ENCODE measurements at regions not wholly inside any gene's neighbourhood (a gene's known extent, or its start where the extent isn't known, plus 50 kb on each side); places are given as distances from the start of the nearest gene placed in this dataset.

- no peak for DNase-seq (ENCODE audit: low spot score)
These were observed 372.8 kb upstream of the TBL1XR1 start for GRCh38 chr3:177569875-177570657.

DNA sequence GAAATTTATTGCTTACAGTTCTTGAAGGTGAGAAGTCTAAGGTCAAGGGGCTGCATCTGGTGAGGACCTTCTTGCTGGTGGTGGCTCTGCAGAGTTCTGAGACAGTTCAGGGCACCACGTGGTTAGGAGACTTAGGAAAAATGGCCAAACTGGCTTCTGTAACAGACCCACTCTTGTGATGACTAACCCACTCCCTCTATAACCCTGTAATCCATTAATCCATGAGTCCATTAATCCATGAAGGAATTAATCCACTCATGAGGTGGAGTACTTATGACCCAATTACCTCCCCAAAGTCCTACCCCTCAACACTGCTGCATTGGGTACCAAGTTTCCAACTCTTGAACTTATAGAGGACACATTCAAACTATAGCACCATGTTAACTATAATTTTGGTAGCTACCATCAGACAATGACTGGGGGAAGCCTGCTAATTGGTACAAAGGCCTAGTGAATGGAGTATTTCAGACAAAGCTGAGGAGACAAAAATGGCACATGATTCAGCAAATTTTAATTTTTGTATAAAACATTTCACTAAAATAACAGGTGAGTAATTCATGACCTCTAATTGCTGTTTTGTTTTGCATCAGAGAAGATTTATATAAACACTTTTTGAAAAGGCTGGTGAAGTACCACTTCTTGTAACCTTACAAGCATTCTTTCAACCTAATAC, 374.1 kb upstream of the TBL1XR1 start:
- no peak for DNase-seq (ENCODE audit: low spot score)

DNA sequence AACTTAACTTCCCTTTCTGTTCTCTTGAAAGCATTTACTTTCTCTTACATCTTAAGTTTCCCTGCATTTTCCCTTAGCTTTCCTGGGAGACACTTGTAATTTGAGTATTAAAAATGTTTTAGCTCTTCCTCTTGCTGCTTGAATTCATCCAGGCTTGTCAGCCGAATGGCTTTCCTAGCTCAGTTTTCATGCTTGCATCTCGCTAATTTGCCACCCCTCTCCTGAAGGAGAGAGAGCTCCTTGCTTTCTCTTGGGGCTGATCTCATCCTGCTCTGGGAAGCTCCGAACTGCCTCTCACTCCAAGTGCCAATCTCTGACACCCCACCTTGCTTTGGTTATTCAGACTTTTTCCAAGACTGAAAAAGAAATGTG, 374.6 kb upstream of the TBL1XR1 start:
- DNase-seq (ENCODE audit: low spot score): no peak

DNA sequence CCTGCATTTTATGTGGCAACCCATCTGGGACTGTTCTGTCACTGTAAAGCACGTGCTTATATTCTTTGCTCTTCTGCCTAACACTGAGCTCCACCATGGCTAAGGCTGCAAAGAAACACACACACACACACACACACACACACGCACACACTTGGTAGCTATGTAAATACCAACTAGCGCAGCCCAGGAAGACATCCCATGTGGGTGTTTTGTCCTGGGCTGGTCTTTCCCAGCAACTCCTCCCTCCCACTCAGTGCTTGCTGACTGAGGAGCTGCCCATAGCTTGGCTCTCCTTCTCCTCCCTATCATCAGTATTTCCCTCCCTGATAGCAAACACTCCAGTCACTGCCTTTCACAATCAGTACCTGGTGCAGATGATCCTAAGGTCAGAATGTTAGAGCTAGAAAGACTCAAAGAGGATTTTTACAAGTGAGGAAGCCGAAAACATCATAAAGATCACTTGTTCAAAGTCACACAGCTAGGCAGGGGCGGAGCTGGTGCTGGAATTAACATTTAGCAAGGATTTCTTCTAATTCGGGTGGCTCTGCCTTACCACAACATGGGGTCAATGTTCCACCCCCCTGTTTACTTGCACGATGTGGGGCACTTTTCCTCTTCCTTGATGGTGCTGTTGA, 377.1 kb upstream of the TBL1XR1 start:
- DNase-seq (ENCODE audit: low spot score): no peak

GRCh38 chr3:177576746-177577145, 379.5 kb upstream of the TBL1XR1 start:
- no peak for DNase-seq (ENCODE audit: low spot score)

DNA sequence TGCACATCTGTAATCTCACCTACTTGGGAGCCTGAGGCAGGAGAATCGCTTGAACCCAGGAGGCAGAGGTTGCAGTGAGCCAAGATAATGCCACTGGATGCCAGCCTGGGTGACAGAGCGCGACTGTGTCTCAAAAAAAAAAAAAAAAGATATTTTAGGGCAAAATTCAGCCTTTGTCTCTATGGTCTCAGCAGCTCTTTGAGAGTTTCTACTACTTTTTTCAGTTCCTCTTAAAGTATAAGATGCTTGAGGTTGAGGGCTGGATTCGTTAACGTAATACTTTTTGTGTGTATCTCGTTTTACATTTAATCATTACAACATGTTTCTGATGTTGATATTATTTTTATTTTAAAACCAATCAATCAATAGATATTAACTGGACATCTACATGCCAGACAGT, 381.2 kb upstream of the TBL1XR1 start:
- DNase-seq (ENCODE audit: low spot score): no peak

DNA sequence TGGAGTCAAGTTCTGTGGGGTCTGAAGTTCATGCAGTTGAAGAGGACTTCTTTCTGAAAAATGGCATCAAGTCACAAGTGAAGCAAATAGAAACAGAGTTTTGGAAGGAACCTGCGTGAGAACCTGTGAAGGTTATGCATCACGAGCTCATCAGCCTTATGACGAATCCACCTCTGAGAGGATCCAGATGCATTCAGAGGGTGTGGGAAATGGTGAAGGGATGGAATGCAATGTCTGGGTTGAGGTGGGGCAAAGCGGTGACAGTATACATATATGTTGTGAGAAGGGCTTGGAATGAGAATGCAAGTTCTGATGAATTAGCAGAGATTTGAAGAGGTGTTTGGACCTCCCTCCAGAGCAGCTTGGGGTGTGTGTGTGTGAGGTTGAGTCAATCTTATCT, 382.1 kb upstream of the TBL1XR1 start:
- DNase-seq (ENCODE audit: low spot score): no peak

GRCh38 chr3:177580437-177580836, 383.2 kb upstream of the TBL1XR1 start:
- DNase-seq (ENCODE audit: low spot score): no peak

DNA sequence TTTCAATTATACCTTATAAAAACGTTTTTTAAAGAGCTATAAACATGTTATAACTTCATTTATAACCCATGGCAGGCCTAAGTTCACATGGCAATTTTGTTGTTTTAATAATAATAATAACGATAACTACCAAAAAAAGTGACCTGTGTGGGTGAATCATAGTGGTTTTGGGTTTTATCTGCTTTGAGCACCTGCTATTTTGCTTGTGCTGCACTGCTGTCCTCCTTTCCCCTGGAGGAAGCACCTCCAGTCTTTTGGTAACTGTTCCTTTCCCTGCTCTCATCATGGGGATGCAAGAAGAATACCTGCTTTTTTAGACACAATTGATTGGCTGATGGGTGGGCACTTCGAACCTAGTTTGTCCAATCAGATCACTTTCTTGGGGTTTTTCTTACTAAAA, 388.0 kb upstream of the TBL1XR1 start:
- no peak for DNase-seq (ENCODE audit: low spot score)

GRCh38 chr3:177589041-177589650, 391.9 kb upstream of the TBL1XR1 start:
- DNase-seq (ENCODE audit: low spot score): no peak

GRCh38 chr3:177589911-177590381, 392.7 kb upstream of the TBL1XR1 start:
- no peak for DNase-seq (ENCODE audit: low spot score)

GRCh38 chr3:177590826-177591225, 393.5 kb upstream of the TBL1XR1 start:
- DNase-seq (ENCODE audit: low spot score): no peak

DNA sequence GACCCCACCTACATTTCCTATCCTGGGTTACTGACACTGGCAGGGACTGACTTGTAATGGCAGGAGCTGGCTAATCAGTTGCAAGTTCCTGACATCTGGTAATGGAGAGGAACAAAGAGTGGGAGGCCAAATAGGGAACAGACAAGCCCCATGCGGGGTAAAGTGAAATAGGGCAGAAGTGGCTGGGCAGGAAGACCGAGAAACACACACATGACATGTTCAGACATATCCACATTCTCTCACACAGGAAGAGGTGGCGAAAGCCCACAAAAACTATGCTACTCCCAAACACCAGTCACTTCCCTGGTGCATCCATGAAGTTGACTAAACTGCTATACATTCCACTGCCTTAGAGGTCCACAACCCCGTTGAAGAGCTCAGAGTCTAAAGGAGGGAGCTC, 394.1 kb upstream of the TBL1XR1 start:
- DNase-seq (ENCODE audit: low spot score): no peak

- no peak for DNase-seq (ENCODE audit: low spot score)
These were observed 396.8 kb upstream of the TBL1XR1 start for GRCh38 chr3:177594096-177594495.

DNA sequence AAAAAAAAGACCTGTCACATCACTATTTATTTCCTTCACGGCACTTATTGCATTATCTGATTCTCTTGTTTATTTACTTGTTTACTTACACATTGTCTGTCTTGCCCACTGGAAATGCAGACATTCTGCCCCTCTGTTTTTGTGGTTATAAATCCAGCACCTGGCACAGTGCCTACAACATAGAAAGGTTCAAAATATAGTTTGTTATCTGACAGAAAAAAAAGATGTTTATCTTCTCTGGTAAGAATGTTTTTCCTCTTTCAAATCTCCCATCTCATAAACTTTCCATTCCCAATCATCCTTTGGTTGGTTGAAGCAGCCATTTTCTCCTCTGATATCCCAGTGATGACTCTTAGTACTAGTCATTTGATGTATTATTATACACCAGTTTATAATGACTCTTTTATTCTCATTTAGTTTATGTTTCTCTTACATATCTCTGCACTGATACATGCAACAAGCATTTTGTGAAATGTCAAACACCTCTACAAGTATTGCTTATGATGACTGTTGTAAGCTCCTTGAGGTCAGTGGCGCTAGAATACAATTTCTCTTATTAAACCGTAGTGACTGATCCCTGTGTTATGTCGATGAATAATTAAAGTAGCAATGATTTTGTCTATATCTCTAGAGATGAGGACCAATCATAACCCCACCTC, 398.4 kb upstream of the TBL1XR1 start:
- DNase-seq (ENCODE audit: low spot score): no peak

GRCh38 chr3:177596248-177596815, 399.1 kb upstream of the TBL1XR1 start:
- no peak for DNase-seq (ENCODE audit: low spot score)

- no peak for DNase-seq (ENCODE audit: low spot score)
These were observed 399.6 kb upstream of the TBL1XR1 start for GRCh38 chr3:177596816-177597271.

- DNase-seq (ENCODE audit: low spot score): no peak
These were observed 400.2 kb upstream of the TBL1XR1 start for GRCh38 chr3:177597311-177598096.

- no peak for DNase-seq (ENCODE audit: low spot score)
These were observed 401.0 kb upstream of the TBL1XR1 start for GRCh38 chr3:177598097-177598833.

DNA sequence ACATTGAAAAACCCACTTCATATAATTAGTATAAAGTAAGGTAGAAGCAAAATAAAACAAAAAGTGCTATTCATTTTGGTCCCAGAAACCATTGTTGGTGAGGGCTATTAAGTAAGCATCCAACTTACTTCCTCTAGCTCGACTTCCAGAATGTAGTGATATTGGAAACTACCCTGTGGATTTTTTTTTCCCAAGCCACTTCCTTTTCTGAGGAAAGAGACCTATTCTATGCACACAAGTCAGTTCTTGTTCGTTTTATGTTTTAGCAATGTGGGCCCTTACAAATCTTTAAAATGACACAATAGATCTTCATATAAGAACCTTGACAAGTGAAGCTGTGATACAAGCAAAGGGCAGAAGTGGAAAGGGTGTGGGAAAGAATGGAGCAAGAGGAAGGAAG, 402.0 kb upstream of the TBL1XR1 start:
- DNase-seq (ENCODE audit: low spot score): no peak
